Activated CD8-positive, alpha-beta memory T cell treated with anti-CD3 and anti-CD28 coated beads for 48 hours (primary cell): ENCODE measurements at regions not wholly inside any gene's neighbourhood (a gene's known extent, or its start where the extent isn't known, plus 50 kb on each side); places are given as distances from the start of the nearest gene placed in this dataset.
"Not testable (repeated sequence)": the region's sequence is repeated elsewhere in the genome, so short reads cannot be mapped to it uniquely, and the experiment has no call there.

ENCODE experiments used
- DNase-seq, 3 experiments: peaks; one replicate each; pipeline ENCODE4 v3.0.0-alpha.2; 2020; ENCODE audit warnings: low read depth in 2 of 3, low spot score in 2 of 3

DNA sequence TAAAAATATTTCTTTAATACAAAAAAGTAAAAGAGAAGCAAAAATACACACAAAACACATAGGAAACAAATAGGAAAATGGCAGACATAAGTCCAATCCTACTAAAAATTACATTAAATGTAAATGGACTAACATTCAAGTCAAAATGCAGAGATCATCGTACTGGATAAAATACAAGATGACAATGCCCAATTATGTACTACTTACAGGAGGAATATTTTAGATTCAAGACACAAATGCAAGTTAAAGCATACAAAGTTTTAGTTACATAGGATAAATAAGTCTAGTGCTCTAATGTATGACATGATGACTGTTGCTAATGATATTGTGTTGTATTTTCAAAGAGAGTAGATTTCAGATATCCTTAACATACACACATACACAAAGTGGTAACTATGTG is 401.7 kb downstream of the IRX2 start:
- not testable (repeated sequence) for DNase-seq

DNA sequence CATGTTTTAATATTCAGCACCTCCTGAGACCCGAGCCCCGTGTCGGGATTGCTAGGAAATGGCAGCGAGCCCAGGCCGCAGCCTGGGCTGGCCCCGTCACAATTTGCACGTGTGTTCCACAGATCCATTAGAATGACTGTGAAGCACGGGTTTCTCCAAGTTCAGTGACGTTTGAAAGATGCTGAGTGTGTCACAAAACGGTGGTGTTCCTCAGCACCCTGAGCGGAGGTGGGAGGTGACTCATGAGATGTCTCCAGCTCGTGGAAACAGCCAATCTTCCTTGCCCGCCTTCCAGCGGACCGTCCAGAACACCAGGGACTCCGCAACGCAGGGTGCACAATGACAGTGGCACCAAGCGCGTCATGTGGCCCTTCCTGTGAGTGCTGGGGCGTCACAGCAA is 412.8 kb downstream of the IRX2 start:
- no peak for DNase-seq

DNA sequence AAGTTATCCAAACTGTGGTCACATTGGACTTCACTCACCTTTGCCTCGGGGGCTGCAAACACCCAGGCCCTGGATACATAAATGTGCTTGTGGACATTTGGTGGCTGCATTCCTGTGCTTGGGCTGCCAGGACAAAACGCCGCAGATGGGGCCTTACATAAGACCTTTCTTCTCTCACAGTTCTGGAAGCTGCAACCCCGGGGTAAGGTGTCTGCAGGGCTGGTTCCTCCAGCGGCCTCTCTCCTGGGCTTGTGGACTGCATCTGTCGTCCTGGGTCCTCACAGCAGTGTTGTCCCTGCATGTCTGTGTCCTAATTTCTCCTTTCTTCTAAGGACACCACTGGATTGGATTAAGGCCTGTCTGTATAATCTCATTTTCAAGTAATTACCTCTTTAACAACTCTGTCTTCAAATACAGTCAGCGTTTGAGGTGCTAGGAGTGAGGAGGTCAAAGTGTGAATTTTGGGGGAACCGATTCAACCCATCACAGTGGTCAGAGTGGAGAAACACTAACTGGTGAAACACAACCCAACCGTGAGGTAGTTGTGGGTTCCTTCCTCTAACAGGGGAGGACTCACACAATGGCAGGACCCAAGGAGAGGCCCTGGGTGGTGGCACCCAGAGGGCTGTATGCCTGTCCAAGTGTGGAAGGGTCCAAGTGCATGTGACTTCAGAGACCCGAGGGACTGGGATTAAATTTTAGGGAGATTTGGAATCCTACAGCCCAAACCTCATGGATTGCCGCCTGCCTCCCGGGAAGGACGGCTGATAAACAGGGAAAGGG is 415.6 kb downstream of the IRX2 start:
- no peak for DNase-seq

DNA sequence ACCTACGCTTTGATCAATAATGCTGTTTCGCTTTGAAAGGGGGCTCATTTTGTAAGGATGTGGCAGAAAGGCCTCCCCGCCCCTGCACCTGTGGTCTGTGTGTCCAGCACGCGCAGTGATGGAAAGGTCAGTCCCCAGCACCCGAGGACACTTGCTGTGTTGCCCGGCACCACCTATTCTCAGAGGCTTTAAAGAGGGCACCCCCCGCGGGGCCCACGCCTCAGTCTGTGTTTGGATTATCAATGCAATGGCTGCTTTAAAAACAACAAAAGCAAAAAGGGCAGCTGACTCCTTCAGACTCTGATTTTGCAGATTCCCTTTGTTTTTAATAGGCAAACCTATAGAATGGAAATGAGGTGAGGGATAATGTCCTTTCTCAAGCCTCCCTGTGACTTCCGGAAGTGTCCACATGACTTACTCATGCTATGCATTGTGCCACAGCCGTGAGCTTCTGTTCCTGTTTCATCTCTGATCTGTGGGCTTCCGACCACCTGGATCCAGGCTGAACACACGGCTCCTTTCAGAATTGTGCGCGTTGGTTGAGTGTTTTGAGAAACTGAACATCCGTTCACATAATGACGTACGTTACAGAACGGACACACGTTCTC is 416.2 kb downstream of the IRX2 start:
- DNase-seq = no peak

DNA sequence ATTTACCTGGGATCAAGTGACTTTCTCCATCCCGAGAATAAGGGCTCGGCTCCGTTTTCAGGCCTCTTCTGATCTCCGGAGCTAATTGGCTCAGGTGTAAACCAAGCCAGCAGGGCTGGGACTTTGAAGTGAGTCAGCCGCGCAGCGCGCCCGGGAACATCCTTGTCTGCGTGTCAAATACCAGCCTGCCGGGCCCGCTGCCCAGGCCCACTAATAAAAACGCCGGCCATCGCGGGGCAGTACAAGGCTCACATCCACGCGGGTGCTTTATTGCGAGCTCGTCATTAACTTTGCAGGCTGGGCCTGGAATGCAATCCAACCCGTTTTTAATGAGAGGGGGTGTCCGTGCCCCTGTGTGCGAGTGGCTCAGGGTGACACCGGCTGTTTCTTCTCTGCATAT is 416.8 kb downstream of the IRX2 start:
- DNase-seq = no peak

DNA sequence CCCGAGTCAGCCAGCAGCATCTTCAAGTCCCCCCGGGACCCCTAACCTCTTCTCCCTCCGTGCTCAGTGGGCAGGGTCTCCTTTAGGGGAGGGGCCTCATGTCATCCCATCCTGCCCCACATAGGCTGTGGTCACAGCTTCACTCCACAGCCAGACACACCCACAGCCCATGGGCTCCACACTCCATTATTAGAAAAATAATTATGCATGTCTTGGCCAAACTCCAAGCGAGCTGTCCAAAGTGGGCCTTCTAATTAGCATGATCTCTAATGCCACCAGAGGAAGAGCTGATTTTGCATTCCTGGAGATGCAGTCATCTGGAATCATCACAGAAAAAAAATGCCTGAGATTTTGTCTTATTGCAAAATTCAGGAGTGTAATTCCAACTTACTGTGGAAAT is 418.2 kb downstream of the IRX2 start:
- no peak for DNase-seq

DNA sequence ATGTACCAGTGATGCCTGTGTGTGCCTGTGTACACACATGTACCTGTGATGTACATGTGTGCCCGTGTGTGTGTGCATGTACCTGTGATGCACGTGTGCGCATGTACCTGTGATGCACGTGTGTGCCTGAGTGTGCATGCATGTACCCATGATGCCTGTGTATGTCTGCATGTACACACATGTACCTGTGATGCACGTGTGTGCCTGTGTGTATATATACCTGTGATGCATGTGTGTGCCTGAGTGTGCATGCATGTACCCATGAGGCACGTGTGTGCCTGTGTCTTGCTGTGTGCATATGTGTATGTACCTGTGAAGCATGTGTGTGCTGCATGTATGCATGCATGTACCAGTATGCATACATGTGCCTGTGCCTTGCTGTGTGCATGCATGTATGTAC is 419.0 kb downstream of the IRX2 start:
- no peak for DNase-seq

DNA sequence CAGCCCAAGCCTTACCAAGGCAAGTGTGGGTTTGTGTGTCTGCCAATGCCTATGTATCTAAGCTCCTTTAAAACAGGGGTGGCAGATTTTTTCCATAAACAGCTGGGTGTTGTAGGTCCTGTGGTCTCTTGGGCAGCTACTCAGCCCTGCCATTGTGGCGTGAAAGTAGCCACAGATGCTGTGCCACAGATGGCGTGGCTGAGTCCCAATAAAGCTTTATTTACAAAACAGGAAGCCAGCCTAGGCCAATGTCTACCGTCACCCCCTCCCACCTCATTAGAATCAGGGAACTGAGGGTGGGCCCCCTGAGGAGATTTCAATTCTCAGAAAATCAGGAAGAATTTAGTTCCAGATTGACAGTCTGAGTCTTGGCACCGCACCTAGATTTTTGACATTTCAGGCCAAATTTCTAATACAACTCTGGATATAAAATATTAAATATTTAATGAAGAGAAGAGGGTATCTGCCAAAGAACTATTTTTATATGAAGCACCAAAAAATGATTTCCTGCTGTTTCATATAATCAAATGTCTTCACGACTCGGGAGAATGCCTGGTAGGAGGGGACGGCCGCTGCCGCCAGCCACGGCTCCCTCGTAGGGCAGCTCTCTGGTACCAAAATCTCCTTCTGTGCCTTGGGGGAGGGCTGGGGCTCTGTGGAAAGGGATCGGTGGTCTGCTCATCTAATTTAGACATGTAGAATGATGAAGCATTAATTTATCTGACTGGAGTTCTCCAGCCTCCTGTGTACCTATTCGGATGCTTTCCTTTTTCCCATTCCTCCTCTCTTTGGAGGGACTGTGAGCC is 420.9 kb downstream of the IRX2 start:
- DNase-seq = no peak

DNA sequence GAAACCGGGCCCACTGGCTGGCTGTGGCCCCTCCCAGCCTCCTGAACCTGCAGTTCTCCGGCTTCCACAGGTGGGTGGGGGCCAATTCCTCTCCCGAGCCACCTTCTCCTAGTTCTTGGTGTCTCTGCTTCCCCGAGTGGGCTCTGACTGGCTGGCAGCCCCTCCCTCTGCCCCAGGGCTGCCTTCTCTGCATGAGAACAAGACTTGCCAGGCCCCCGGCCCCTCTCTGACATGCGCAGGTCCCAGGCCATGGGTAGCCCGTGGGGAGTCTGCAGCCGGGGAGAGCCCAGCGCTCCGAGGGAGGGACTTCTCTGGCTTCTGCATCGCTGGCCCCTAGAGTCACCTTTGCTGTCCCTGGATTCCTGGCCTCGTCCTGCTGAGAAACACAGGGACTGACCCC is 421.7 kb downstream of the IRX2 start:
- DNase-seq = no peak

DNA sequence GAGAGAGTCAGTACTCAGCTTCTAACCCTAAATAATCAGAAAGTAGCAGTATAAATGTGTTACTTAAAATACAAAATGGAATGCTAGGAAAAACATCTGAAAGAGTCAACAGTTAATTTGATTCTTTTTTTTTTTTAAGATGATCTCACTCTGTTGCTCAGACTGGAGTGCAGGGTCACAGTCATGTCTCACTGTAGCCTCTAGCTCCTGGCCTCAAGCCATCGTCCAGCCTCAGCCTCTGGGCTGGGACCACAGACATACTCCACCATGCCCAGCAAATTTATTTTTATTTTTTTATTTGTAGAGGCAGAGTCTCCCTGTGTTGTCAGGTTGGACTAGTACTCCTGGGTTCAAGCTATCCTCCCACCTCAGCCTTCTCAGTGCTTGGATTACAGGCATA is 424.9 kb downstream of the IRX2 start:
- DNase-seq = no peak

DNA sequence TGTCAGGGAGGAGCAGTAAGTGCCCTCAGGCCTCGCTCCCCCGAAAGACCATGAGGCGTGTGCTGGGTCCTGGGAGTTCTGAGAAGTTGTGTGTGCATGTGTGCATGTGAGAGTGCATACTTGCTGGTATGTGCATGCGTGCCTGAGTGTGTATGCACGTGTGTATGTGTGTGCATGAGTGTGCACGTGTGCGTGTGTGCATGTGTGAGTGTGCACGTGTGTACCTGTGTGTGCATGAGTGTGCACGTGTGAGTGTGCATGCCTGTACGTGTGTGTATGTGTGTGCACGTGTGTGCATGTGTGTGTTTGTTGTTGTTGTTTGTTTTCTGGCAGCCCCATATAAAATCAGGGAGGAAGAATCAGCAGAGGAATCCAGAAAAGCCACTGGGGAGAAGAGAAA is 426.7 kb downstream of the IRX2 start:
- no peak for DNase-seq

DNA sequence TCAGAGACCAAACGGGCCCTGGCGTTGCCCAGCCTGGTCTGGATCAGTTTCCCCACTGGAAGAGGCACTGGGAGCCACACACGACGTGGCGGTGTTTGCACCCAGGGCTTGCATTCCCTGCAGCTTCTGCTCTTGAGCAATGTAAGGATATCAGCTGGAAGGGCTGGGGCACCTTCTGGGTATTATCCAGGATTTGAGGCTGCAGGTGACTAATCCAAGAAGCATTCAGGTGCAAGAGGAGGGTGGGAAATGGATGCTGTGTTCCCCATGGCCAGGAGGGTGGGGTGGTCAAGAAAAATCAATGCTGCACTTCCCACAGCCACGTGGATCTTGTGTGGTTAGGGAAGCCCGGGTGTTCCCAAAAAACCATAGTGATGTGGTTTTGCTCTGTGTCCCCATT is 430.9 kb downstream of the IRX2 start:
- DNase-seq = no peak

DNA sequence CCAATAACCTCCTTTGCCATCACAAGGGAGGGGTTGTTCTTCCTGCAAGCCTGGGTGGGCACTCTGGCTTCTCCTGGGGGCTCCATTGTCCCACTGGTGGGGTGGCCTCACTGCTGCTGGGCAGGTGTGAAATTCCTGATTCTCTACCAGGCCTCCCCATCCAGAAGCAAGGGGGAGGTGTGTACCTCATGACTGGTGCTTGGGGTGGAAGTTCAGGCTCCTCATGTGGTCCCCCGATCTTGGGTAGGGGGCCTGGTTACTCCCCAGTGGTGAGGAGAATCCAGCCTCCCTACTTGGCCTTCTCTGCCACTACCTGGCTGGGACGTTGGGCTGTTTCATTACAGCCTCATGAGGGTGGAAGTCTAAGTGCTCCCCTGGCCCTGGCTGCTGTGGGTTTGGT is 433.9 kb downstream of the IRX2 start:
- DNase-seq = no peak

DNA sequence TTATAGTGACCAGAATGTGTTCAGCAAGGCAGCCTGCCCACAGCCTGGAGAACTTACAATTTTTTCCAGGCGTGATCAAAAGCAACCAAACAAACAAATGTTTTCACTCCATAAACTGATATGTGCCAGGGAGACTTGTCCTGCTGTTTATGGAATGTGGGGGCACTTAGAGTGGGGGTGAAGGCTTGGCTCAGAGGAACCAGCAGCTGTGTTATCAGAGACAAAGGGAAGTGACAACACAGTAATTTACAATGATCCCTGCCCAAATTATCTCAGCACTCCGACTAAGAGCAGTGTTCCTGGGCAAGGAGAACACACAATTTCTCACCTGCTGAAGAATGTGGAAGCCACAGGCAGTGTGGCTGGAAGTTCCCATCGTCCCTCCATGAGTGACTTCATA is 429.1 kb upstream of the IRX4 start:
- DNase-seq = no peak

DNA sequence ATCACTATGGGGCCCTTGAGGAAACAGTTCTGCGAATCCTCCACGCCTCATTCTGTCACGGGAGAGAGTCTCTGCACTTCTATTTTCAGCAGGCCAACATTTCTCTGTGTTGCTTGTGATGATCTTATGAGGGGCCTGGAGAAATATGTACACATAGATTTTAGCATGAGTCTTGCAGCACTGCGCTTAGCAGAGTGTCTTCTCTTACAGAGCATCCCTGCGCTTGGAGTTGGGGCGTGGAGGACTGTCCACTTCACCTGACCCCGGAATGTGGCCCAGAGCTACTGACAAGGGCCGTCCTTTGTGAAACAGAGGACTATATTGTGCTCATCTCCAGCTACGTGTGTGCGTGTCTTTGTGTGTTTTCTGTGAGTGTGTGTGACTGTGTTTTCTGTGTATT is 428.2 kb upstream of the IRX4 start:
- DNase-seq = no peak

DNA sequence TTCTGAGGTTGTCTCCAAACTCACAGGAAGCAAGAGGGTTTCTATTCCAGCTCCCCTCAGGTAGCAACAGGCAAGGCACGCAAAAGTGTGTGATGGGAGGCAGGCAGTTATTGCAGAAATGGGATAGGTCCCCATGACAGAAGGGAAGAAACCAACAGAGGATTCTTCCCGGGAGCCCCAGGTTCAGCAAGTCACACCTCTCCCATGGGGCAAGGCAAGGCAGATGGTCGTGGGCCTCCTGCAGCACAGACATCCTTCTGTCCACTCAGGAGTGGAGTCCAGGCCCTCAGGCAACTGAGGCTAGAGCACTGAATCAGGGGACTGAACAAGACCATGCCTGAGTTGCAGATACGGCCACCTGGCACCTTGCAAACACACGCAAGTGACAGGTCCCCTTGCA is 424.9 kb upstream of the IRX4 start:
- DNase-seq = no peak

DNA sequence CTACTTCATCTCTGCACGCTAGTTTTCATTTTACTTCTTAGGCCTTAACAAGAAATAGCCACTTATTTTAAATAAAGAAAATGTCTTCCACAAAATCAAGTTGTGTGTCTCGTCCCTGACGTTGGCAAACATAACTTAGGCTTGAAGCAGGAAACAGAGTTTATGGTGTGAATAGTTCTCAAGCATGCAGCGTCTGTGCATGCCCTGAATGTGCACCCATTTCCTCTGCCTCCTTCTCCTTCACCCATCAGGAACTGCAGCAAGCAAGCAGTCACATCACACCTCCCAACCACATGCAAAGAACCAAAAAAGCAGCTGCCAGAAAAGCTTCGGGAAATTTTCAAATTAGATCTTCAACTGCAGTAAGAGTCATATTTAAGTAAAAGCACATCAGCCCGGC is 424.0 kb upstream of the IRX4 start:
- DNase-seq = no peak

DNA sequence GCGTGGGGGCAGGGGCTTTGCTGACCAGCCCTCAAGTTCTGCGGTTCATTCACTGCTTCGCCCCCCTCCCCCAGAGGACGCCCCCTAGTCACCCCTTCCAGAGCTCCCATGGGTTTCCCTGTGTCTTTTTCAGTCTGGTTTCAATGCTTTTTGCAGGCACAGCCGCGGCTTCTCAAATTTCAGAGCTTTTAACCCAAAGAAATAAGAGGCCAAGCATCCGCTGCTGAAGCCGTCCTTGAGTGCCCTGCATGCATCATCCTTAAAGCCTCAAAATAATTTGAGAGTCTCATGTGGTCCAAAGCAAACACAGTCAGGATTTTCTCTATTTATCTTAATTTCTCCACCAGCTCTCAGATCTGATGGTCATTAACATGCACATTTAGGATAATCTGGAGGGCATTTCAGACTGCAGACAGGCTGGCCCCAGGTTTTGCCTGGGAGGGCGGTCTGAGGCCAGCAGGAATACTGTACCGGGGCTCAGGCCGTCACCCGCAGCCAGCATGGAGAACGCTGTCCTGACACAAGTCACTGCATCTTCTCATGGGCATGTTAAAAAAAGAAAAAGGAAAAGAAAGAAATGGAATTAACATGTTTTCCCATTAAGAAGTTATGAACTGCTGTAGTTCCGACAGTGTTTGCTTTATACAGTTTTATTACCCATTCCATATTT is 420.8 kb upstream of the IRX4 start:
- DNase-seq = no peak

DNA sequence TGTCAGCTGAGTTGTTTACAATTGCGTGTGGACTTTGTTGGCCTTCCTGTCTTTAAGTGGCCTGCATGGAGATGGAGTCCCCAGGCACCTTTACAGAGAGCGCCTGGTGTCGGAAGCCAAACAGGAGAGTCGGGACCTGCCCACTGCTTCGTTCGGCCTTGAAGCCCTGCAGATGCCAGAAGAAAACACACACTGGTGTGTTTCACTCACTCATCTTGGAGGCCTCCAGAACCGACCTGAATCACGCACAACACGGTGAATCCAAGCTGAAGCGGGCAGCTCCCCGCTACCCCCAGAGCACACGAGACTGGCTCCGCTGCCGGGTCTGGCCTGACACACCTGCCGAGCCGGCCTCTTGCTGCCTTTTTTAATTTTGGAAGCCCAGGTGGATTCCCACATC is 419.4 kb upstream of the IRX4 start:
- DNase-seq = no peak

DNA sequence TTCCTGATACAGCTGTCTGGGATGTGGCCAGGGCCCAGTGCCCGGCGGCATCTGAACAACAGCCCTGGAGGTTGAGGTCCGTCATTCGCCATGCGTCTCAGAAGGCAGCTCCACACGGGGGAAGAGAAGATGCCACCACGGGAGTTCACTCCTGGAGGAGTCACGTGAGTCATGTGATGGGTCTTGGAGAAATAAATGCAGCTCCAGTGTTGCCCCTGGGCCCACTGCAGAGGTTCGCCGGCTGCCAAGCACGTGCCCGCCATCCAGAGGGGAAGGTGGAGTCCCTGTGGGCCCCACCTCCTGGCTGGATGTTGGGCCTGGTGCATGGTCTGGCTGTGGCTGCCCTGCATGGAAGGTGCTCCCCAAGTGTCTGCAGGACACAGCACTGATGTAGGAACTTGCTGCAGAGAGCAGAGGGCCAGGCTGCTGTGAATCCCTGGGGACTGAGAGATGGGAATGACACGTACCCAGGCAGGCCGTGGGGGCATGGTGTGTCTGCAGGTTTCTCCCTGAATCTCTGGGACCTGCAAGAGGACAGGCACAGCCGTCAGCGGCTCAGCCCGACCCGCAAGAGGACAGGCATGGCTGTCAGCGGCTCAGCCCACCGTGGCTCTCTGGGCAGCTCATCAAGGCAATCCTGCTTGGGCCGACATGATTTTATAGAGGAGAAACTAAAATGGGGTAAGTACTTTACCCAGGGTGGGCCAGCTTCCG is 418.3 kb upstream of the IRX4 start:
- DNase-seq = no peak

DNA sequence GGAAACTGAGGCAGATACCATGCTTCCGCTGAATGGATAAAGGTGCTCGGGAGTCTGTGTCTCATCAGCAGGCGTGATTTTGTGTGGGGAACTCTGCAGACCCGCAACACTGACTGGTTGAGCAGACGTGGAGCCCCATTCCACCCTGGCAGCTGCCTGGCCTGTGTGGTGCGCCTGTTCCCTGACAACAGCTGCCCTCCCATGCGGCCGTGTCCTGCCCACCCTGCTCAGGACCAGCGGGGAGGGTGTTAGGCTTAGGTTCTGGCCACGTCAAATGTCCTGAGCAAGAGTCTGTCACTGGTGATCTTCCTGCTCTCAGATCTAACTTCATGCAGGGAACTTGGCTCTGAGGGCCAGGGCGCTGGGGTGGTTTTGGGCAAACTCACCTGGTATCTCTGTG is 417.7 kb upstream of the IRX4 start:
- DNase-seq = no peak
